Sigmoid colon (tissue), 4 donors: ENCODE measurements at regions not wholly inside any gene's neighbourhood (a gene's known extent, or its start where the extent isn't known, plus 50 kb on each side); places are given as distances from the start of the nearest gene placed in this dataset.

ENCODE experiments used
- EP300 ChIP-seq, 4 donors: sonication (generic); formaldehyde crosslinking; IDR thresholded peaks; one replicate each; pipeline ENCODE4 v1.6.1; 2017; ENCODE audit warnings: antibody characterized with exemption in 4 of 4
- POLR2A ChIP-seq, 2 donors: fragments of 450-650 bp; IDR thresholded peaks; one replicate each; pipeline ENCODE4 v1.6.1; 2016; ENCODE audit warnings: antibody characterized with exemption in 2 of 2, mild to moderate bottlenecking in 2 of 2, moderate library complexity in 2 of 2

DNA sequence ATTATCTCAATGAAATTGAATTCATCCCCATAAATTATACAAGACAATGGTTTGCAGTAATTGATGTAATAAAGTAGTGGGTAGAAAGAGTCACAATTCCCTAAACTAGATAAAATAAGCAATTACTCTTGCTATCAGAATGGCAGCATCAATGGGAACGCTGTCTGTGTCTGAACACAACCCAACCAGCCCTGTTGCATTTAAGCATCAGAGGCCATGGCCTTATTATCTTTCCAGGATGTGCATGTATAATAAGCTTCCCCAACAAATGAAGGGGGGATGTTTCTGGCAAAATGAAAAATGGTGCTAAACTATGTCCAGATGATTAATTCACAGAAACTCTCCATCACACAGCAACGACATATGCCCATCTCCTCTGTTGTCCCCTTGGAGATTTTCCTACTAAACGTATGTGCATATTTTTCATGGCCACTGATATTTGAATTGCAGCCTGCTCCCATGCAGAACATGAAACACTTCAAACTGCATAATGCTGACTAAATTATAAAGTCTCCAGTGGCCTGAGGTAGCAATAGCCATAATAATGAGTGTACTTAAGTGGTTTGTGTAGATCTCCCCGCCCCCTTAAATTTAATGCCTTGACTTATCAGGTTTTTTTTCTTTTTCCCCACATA, 306.9 kb upstream of the ADAMTS16 start:
- TF ChIP-seq EP300 (IDR thresholded peaks at IDR 0.05) = no peak
- no peak for TF ChIP-seq POLR2A (IDR thresholded peaks at IDR 0.05)
